Mononuclear cell (primary cell): ENCODE measurements at regions not wholly inside any gene's neighbourhood (a gene's known extent, or its start where the extent isn't known, plus 50 kb on each side); places are given as distances from the start of the nearest gene placed in this dataset.

Experiments used
- H3K27me3 ChIP-seq: 2 replicates; pipeline ENCODE4 v1.6.0; 2011; ENCODE audit warnings: low read length, control low read depth; ENCODE audit not compliant: insufficient read depth
- H3K4me1 ChIP-seq: 2 replicates; pipeline ENCODE4 v1.5.1; 2011; ENCODE audit warnings: mild to moderate bottlenecking, low read length, control low read depth; ENCODE audit not compliant: insufficient read depth
- H3K4me3 ChIP-seq: 2 replicates; pipeline ENCODE4 v1.5.1; 2011; ENCODE audit warnings: mild to moderate bottlenecking, low read length, moderate library complexity
- H3K9me3 ChIP-seq: 2 replicates; pipeline ENCODE4 v1.5.1; 2011; ENCODE audit warnings: low read depth, mild to moderate bottlenecking, control low read depth, low read length

GRCh38 chr12:28933176-28933575, 215.9 kb upstream of the FAR2 start:
- H3K27me3 ChIP-seq = no peaks in the 10 kb centered on the region
- H3K9me3 ChIP-seq = no peaks in the 10 kb centered on the region
- no peaks in the 10 kb centered on the region for H3K4me1 ChIP-seq
- no peak overlapping the region for H3K4me3 ChIP-seq

DNA sequence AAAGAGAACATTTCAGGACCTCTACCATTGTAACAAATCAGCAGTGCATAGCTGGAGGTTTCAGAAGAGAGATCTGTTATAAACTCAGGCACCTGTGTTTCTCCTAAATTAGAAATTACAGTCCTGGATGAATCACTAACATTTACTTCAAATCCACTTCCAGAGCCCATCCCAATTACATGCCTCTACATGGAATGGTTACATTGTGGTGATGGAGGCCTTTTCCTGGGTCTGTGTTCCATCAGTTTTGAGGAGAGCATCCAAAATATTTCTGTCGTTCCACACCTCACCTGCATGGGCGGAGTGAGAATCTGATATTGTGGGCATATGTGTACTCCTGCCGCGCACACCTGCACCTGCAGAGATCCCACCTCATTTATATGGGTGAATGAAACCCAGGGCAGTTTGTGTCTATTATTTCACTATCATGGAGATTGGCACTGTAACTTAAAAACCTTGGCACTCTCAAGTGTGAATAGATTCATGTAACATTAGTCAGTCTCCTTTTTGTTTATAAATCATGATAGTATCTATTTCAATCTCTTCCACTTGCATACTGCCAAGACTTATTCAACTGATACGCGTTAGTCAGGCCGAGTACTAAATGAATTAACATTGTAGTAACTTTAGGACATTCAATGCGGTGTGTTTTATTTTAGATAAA, 215.1 kb upstream of the FAR2 start:
- Histone ChIP-seq H3K9me3 (no peaks in the 10 kb centered on the region), H3K4me1 (no peaks in the 10 kb centered on the region), H3K4me3 (no peak overlapping the region), H3K27me3 (no peaks in the 10 kb centered on the region)

DNA sequence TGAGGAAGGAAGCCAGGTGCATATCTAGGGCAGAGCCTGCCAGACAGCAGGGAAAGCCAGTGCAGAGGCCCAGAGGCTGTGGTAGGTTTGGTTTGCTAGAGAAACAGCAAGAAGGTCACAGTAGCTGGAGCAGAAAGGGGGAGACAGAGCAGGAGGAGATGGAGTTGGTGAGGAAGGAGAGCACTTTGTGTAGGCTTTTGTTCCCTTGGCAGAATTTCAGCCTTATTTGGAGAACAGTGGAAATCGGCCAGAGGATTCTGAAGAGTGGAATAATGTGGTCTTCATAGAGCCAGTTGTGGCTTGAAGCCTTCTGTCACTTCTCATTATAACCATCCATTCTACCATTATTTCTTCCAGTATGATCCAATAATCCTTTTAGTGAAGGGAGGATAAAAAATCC, 212.9 kb upstream of the FAR2 start:
- no peaks in the 10 kb centered on the region for H3K4me1 ChIP-seq
- H3K4me3 ChIP-seq = no peak overlapping the region
- H3K9me3 ChIP-seq = no peaks in the 10 kb centered on the region
- no peaks in the 10 kb centered on the region for H3K27me3 ChIP-seq

DNA sequence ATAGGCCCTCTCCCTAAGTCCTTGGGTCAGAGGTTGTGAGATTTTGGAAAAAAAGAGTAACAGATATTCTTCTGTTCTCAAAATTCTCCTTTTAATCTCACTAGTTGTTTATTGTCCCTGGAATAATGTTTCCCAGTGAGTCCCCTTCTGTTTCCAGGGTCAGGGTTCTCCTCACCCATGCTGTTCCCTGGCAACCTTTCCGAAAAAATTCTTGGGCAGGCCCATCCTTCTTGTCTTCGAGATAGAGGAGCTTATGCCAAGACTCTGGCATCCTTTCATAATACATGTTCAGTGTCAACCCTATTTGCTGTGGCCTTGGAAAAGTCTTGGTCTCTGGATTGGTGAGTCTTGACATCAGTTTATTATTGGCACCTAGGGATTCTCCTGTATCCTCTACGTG, 212.4 kb upstream of the FAR2 start:
- no peaks in the 10 kb centered on the region for H3K4me1 ChIP-seq
- no peaks in the 10 kb centered on the region for H3K9me3 ChIP-seq
- no peaks in the 10 kb centered on the region for H3K27me3 ChIP-seq
- H3K4me3 ChIP-seq = no peak overlapping the region

DNA sequence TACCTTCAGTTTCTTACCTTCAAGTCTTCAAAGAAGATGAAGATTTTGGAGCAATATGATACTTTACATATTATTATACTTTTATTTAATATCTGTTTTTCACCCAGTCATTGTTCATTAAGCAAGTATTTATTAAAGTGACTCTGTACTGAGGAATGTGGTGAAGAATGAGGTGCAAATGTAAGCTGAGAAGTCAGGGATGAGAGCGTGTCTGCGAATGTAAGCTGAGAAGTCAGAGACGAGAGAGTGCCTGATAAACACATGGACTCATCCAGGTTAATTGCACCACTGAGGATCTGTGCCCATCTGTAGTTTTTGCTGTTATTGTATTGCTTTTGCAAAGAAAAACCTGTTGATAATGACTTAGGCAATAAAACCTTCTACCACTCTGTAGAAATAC, 211.9 kb upstream of the FAR2 start:
- Histone ChIP-seq H3K9me3 (no peaks in the 10 kb centered on the region), H3K27me3 (no peaks in the 10 kb centered on the region), H3K4me1 (no peaks in the 10 kb centered on the region), H3K4me3 (no peak overlapping the region)

DNA sequence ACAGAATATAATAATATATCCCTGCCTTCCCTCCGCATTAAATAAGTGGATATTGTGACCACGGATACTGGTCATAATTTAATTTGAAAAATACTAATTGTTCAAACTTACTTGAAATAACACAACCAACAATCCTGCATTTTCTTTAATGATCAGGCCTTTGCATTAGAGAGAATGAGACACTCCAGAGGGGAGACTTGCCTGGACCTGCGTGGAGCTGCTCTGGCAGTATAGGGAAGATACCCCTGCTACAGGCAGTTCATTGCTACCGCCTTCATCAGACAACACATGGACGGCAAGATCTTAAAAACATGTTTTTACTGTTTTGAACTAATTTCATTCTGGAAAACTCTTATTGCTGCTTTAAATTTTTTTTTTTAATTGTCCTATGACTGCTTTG, 211.0 kb upstream of the FAR2 start:
- Histone ChIP-seq H3K4me3 (no peak overlapping the region), H3K4me1 (no peaks in the 10 kb centered on the region), H3K27me3 (no peaks in the 10 kb centered on the region), H3K9me3 (no peaks in the 10 kb centered on the region)

- Histone ChIP-seq H3K27me3 (no peaks in the 10 kb centered on the region), H3K4me1 (no peaks in the 10 kb centered on the region), H3K4me3 (no peak overlapping the region)
Observed at GRCh38 chr12:28938581-28939235, 210.4 kb upstream of the FAR2 start.

DNA sequence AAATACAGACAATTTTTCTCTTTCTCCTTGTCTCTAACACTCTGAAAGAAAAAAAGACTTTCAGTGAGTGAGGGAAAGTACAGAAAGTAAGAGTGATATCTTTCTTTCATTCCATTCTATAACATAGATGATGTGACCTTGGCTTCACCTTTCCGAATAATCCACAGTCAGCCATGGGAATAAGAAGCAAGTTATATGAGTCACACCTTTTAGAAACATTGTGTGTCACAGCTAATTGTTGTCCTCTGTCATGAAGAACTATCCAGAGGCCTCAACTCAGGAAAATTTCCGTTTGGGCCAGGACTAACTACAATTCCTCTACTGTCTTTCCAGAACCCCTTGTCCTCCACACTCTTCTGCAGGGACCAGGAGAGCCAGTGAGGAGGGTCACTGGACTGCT, 209.7 kb upstream of the FAR2 start:
- Histone ChIP-seq H3K4me3 (no peak overlapping the region), H3K9me3 (no peaks in the 10 kb centered on the region)

More at GRCh38 chr12:28938581-28939235, 210.4 kb upstream of the FAR2 start:
- H3K9me3 ChIP-seq = no peaks in the 10 kb centered on the region

GRCh38 chr12:28941248-28941647, 207.8 kb upstream of the FAR2 start:
- no peaks in the 10 kb centered on the region for H3K9me3 ChIP-seq
- no peaks in the 10 kb centered on the region for H3K4me1 ChIP-seq
- H3K4me3 ChIP-seq = no peak overlapping the region
- no peaks in the 10 kb centered on the region for H3K27me3 ChIP-seq

More for the DNA sequence above, 209.7 kb upstream of the FAR2 start:
- Histone ChIP-seq H3K27me3 (no peaks in the 10 kb centered on the region), H3K4me1 (no peaks in the 10 kb centered on the region)

GRCh38 chr12:28946361-28946760, 202.7 kb upstream of the FAR2 start:
- Histone ChIP-seq H3K4me1 (no peaks in the 10 kb centered on the region), H3K4me3 (no peak overlapping the region), H3K9me3 (no peaks in the 10 kb centered on the region), H3K27me3 (no peaks in the 10 kb centered on the region)

GRCh38 chr12:28948685-28949084, 200.4 kb upstream of the FAR2 start:
- H3K9me3 ChIP-seq = no peaks in the 10 kb centered on the region
- no peaks in the 10 kb centered on the region for H3K4me1 ChIP-seq
- H3K27me3 ChIP-seq = no peaks in the 10 kb centered on the region
- H3K4me3 ChIP-seq = no peak overlapping the region

GRCh38 chr12:28949184-28949583, 199.9 kb upstream of the FAR2 start:
- Histone ChIP-seq H3K9me3 (no peaks in the 10 kb centered on the region), H3K4me1 (no peaks in the 10 kb centered on the region), H3K4me3 (no peak overlapping the region), H3K27me3 (no peaks in the 10 kb centered on the region)

- Histone ChIP-seq H3K27me3 (no peaks in the 10 kb centered on the region), H3K9me3 (no peaks in the 10 kb centered on the region), H3K4me3 (no peak overlapping the region), H3K4me1 (no peaks in the 10 kb centered on the region)
Observed at GRCh38 chr12:28950049-28950448, 199.0 kb upstream of the FAR2 start.

DNA sequence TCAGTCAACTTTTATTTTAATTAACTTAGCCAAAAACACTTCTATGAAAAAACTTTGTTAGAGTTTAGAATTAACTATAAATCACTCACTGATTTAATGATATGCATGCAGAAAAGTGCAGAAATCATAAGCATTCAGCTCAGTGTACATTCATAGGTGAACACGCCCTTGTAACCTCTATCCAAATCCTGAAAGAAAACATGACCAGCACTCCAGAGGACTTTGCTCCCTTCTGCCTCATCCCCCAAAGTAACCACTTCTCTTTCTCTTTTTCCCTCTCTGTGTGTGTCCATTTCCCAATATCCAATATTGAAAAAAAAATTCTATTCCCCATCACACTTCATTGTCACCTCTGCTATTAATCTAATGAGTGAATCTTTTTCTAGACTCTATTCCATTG, 197.1 kb upstream of the FAR2 start:
- no peak overlapping the region for H3K4me3 ChIP-seq
- no peaks in the 10 kb centered on the region for H3K9me3 ChIP-seq
- H3K4me1 ChIP-seq = no peaks in the 10 kb centered on the region
- H3K27me3 ChIP-seq = no peaks in the 10 kb centered on the region

GRCh38 chr12:28954333-28954732, 194.7 kb upstream of the FAR2 start:
- Histone ChIP-seq H3K4me3 (no peak overlapping the region), H3K9me3 (no peaks in the 10 kb centered on the region), H3K27me3 (no peaks in the 10 kb centered on the region), H3K4me1 (no peaks in the 10 kb centered on the region)

DNA sequence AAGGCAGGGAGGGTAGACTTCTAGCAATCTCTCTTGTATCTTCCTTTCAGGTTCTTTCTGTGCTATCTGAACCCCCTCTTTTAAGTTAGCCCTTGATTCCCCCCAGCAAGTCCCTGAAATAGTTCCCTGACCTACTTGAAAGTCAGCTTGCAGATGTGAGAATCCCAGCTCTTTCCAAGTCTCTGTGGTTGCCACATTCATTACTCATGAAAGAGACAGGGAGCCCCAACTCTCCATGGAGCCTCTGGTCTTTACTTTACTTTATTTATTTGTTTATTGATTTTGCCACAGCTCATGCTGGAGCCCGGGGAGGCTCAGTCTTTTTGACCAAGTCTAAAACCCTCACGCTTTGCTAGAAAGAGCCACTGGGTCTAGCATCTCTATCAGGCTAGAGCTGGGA, 193.6 kb upstream of the FAR2 start:
- no peaks in the 10 kb centered on the region for H3K4me1 ChIP-seq
- no peaks in the 10 kb centered on the region for H3K9me3 ChIP-seq
- no peak overlapping the region for H3K4me3 ChIP-seq
- no peaks in the 10 kb centered on the region for H3K27me3 ChIP-seq
